NCI-H526 (cell line): ENCODE measurements at regions not wholly inside any gene's neighbourhood (a gene's known extent, or its start where the extent isn't known, plus 50 kb on each side); places are given as distances from the start of the nearest gene placed in this dataset.
A peak's percentile ranks its signal among the peaks of the same experiment; 100 is the strongest.
"Not testable (repeated sequence)": the region's sequence is repeated elsewhere in the genome, so short reads cannot be mapped to it uniquely, and the experiment has no call there.

Experiments
- DNase-seq, 2 experiments: peaks; one replicate each; lab custom pipeline; 2025; lab: John Stamatoyannopoulos, UW

GRCh38 chr4:111269439-111269838 lies 646.6 kb upstream of the PITX2 start:
- DNase-seq: no peak

GRCh38 chr4:111274060-111274459 lies 651.2 kb upstream of the PITX2 start:
- DNase-seq: peak in 1 of 2 experiments; percentile 7

GRCh38 chr4:111274486-111274885 lies 651.6 kb upstream of the PITX2 start:
- DNase-seq: no peak

- no peak for DNase-seq
Observed at GRCh38 chr4:111281219-111281618, 658.3 kb upstream of the PITX2 start.

GRCh38 chr4:111282035-111282434 lies 659.2 kb upstream of the PITX2 start:
- DNase-seq: no peak

GRCh38 chr4:111283066-111283677 lies 660.3 kb upstream of the PITX2 start:
- peak; percentile 4 to 60 for DNase-seq

- DNase-seq: no peak
Observed at GRCh38 chr4:111296466-111296865, 673.6 kb upstream of the PITX2 start.

- no peak for DNase-seq
Observed at GRCh38 chr4:111303806-111304205, 680.9 kb upstream of the PITX2 start.

- no peak for DNase-seq
Observed at GRCh38 chr4:111323496-111323895, 700.6 kb upstream of the PITX2 start.

- DNase-seq: no peak
Observed at GRCh38 chr4:111323916-111324315, 701.0 kb upstream of the PITX2 start.

GRCh38 chr4:111326450-111326849 lies 703.6 kb upstream of the PITX2 start:
- DNase-seq: no peak

GRCh38 chr4:111330786-111331185 lies 707.9 kb upstream of the PITX2 start:
- DNase-seq: no peak

- no peak for DNase-seq
Observed at GRCh38 chr4:111334361-111334760, 711.5 kb upstream of the PITX2 start.

- DNase-seq: peak; percentile 7 to 61
Observed at GRCh38 chr4:111337186-111337876, 714.5 kb upstream of the PITX2 start.

- no peak for DNase-seq
Observed at GRCh38 chr4:111359602-111360001, 736.7 kb upstream of the PITX2 start.

- DNase-seq: no peak
Observed at GRCh38 chr4:111360906-111361305, 738.0 kb upstream of the PITX2 start.

- no peak for DNase-seq
Observed at GRCh38 chr4:111362941-111363361, 740.1 kb upstream of the PITX2 start.

GRCh38 chr4:111377880-111378279 lies 755.0 kb upstream of the PITX2 start:
- not testable (repeated sequence) for DNase-seq

- no peak for DNase-seq
Observed at GRCh38 chr4:111388561-111388960, 756.7 kb upstream of the FAM241A start.

- DNase-seq: no peak
Observed at GRCh38 chr4:111391829-111392228, 753.4 kb upstream of the FAM241A start.

- DNase-seq: peak in 1 of 2 experiments; percentile 35
Observed at GRCh38 chr4:111393781-111394180, 751.5 kb upstream of the FAM241A start.

- no peak for DNase-seq
Observed at GRCh38 chr4:111398906-111399330, 746.3 kb upstream of the FAM241A start.

GRCh38 chr4:111399623-111400022 lies 745.6 kb upstream of the FAM241A start:
- no peak for DNase-seq

- DNase-seq: peak; percentile 1 to 16
Observed at GRCh38 chr4:111400741-111401140, 744.5 kb upstream of the FAM241A start.
